ENCODE measurements at regions not wholly inside any gene's neighbourhood (a gene's known extent, or its start where the extent isn't known, plus 50 kb on each side); places are given as distances from the start of the nearest gene placed in this dataset.

- BruUV-seq (replicated peaks), result no TSS peak
- H3K9me3 ChIP-seq (ENCODE audit: low read depth, low read length, poor library complexity, severe bottlenecking), result no peaks in the 10 kb centered on the region
- ChIA-PET CTCF (no interaction called here), POLR2A (ENCODE audit: low non-redundant PET) (no interaction called here)
- H3K27me3 ChIP-seq (replicated peaks; ENCODE audit: insufficient read depth, low read depth, low read length, poor library complexity), result no peaks in the 10 kb centered on the region
- H3K4me3 ChIP-seq (ENCODE audit: low read depth, low read length, poor library complexity, severe bottlenecking), result no peak overlapping the region
- no peaks in the 10 kb centered on the region for H3K36me3 ChIP-seq (ENCODE audit: insufficient read depth, low read length, poor library complexity, severe bottlenecking)
- intact Hi-C loops (cut with micrococcal nuclease; ENCODE audit: unreplicated experiment), result no loop called here
- no peak for DNase-seq (ENCODE audit: low spot score)
- H3K4me1 ChIP-seq (ENCODE audit: insufficient read depth, low read length, poor library complexity, severe bottlenecking), result no peaks in the 10 kb centered on the region
- TF ChIP-seq CTCF (conservative IDR thresholded peaks at IDR 0.05; ENCODE audit: low read depth, low read length), result no peak
- TF ChIP-seq EZH2 (IDR thresholded peaks at IDR 0.05; ENCODE audit: borderline replicate concordance, low read depth, low read length, poor library complexity, severe bottlenecking), result no peak
- no peak overlapping the region for H3K27ac ChIP-seq (ENCODE audit: low read depth, low read length, poor library complexity, severe bottlenecking)
These were observed 574.6 kb upstream of the SLC35B3 start for GRCh38 chr6:9009931-9010330.

GRCh38 chr6:9007027-9007426 lies 571.7 kb upstream of the SLC35B3 start:
- intact Hi-C loops (cut with micrococcal nuclease; ENCODE audit: unreplicated experiment), result no loop called here
- no peaks in the 10 kb centered on the region for H3K9me3 ChIP-seq (ENCODE audit: low read depth, low read length, poor library complexity, severe bottlenecking)
- DNase-seq (ENCODE audit: low spot score), result no peak
- H3K4me1 ChIP-seq (ENCODE audit: insufficient read depth, low read length, poor library complexity, severe bottlenecking), result no peaks in the 10 kb centered on the region
- H3K4me3 ChIP-seq (ENCODE audit: low read depth, low read length, poor library complexity, severe bottlenecking), result no peak overlapping the region
- H3K27me3 ChIP-seq (replicated peaks; ENCODE audit: insufficient read depth, low read depth, low read length, poor library complexity), result no peaks in the 10 kb centered on the region
- no peak overlapping the region for H3K27ac ChIP-seq (ENCODE audit: low read depth, low read length, poor library complexity, severe bottlenecking)
- ChIA-PET POLR2A (ENCODE audit: low non-redundant PET) (no interaction called here), CTCF (no interaction called here)
- H3K36me3 ChIP-seq (ENCODE audit: insufficient read depth, low read length, poor library complexity, severe bottlenecking), result no peaks in the 10 kb centered on the region
- TF ChIP-seq CTCF (conservative IDR thresholded peaks at IDR 0.05; ENCODE audit: low read depth, low read length) (no peak), EZH2 (IDR thresholded peaks at IDR 0.05; ENCODE audit: borderline replicate concordance, low read depth, low read length, poor library complexity, severe bottlenecking) (no peak)
- BruUV-seq (replicated peaks), result no TSS peak

GRCh38 chr6:9002833-9003232 lies 567.5 kb upstream of the SLC35B3 start:
- BruUV-seq (replicated peaks), result no TSS peak
- DNase-seq (ENCODE audit: low spot score), result no peak
- intact Hi-C loops (cut with micrococcal nuclease; ENCODE audit: unreplicated experiment), result no loop called here
- Histone ChIP-seq H3K27me3 (replicated peaks; ENCODE audit: insufficient read depth, low read depth, low read length, poor library complexity) (no peaks in the 10 kb centered on the region), H3K9me3 (ENCODE audit: low read depth, low read length, poor library complexity, severe bottlenecking) (peaks cover 3% of the 10 kb centered on the region), H3K4me3 (ENCODE audit: low read depth, low read length, poor library complexity, severe bottlenecking) (no peak overlapping the region), H3K27ac (ENCODE audit: low read depth, low read length, poor library complexity, severe bottlenecking) (no peak overlapping the region), H3K4me1 (ENCODE audit: insufficient read depth, low read length, poor library complexity, severe bottlenecking) (no peaks in the 10 kb centered on the region), H3K36me3 (ENCODE audit: insufficient read depth, low read length, poor library complexity, severe bottlenecking) (no peaks in the 10 kb centered on the region)
- POLR2A ChIA-PET (ENCODE audit: low non-redundant PET), result interaction anchor here (0.6 kb wide), 1 partner anchor 14 kb away, joined by 3 read pairs; no protein-coding TSS in a partner anchor
- TF ChIP-seq EZH2 (IDR thresholded peaks at IDR 0.05; ENCODE audit: borderline replicate concordance, low read depth, low read length, poor library complexity, severe bottlenecking) (no peak), CTCF (conservative IDR thresholded peaks at IDR 0.05; ENCODE audit: low read depth, low read length) (no peak)
- CTCF ChIA-PET, result no interaction called here

All from A673 (cell line).